ENCODE measurements at regions not wholly inside any gene's neighbourhood (a gene's known extent, or its start where the extent isn't known, plus 50 kb on each side); places are given as distances from the start of the nearest gene placed in this dataset.
"Not testable (repeated sequence)": the region's sequence is repeated elsewhere in the genome, so short reads cannot be mapped to it uniquely, and the experiment has no call there.

DNA sequence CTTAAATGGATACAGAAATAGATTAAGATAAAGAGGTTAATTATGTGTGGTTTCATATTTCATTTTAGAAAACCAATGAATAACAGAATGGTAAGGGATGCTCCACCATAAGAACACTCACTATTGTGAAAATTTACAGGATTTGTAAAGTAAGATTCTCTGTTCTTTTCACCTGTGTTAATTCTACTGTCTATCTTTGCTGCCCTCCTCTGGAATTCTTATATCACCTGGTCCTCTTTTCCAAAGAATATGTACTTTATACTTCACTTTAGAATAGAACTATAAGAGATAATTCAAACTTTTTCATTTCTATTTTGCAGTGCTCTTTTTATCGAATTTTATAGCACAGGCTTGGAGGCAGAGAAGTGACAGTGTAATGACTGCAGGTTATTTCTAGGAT is 213.4 kb downstream of the LURAP1L start:
- DNase-seq (ENCODE audit: low read depth in 2 of 3, low spot score in 2 of 3), result no peak

DNA sequence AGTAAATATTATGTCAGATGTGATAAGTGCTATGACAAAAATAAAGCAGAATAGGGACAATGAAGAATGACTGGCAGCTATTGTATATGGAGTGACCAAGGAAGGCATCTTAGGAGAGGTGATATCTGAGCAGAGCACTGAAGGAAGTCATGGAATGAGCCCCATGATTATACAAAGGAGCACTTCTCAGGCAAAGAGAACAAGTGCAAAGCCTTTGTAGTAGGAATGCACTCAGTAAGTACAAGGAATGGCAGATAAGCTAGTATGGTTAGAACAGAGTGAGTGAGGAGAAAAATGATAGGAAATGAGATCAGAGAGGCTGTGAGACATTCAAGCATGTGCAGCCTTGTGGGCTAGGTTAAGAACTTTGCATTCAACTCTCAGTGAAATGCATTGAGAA is 214.8 kb downstream of the LURAP1L start:
- no peak for DNase-seq (ENCODE audit: low read depth in 2 of 3, low spot score in 2 of 3)

DNA sequence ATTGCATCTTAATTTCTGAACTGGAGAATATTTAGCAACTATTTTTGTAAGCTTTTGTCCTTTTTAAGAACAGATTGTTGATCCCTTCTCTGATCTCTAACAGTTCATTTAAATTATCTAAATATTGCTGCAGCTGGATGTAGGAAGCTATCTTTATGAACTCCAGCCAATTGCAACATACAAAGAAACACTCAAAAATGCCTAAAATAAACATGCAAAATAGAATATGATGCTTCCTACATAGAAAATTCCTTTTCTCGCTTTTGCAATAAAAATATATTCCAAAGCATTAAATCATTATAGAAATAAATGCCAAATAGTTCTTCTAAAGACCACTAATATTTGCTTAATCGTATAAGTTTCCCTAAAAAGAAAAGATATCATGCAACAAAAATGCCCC is 218.6 kb downstream of the LURAP1L start:
- DNase-seq (ENCODE audit: low read depth in 2 of 3, low spot score in 2 of 3), result no peak

DNA sequence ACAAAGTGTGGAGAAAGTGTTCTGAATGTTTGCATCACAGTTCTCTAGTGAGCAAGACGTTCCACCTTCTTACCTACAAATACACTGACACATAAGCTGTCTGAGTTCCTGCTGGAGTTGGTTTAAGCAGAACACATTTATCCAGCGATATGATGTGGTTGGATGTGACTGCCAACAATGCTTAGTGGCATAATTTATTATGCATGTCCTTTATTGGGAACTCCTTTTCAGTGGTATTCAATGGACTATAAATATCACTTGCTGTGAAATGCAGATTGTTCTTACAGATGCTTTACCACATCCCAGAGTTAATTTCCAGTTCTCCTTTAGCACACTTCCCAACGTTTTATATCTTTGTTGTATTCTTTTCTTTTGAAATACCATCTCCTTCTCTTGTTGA is 222.2 kb downstream of the LURAP1L start:
- DNase-seq (ENCODE audit: low read depth in 2 of 3, low spot score in 2 of 3), result no peak

DNA sequence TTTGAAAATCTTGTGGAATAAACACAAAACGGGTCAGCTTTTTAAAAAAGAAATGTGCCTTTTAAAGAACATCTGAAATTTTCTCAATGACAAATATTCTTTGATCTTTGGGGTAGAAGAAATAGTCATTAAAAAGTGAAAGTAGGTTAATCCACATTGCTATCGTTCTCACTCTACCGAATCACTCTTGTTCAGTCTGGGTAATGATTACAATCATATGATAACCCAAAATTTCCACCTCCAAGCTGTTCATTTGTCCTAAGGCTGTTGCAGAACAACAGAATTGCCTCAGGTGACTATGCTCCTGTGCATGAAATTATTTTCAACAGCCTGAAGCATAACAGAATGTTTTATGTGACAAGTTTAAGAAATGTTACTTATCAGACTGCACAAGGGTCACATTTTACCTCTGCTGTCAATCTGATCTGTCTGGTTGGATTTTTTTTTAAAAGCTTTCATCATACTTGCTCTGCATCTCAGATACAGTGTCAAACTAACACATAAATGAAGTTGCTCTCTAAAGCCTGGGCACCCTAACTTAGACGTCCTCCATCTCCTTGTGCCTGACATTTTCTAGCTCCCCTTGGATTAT is 227.3 kb downstream of the LURAP1L start:
- DNase-seq (ENCODE audit: low read depth in 2 of 3, low spot score in 2 of 3), result no peak

DNA sequence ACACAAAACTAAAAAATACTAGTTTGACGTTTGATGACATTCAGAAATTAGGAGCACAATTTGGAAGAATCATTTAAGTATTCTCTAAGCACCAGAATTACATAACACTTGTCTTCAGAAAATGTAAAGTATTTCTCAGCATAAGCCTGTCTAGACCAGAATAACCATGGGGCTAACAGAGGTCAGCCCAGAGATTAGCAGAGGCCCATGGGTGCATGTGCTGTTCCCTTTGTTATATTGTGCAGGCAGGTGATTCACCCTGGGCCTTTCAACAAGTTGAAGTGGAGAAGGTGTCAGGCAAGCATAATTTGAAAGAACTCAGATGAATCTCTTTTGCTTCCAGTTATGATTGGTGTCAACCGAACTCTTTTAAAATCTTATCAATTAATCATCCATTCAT is 227.9 kb downstream of the LURAP1L start:
- DNase-seq (ENCODE audit: low read depth in 2 of 3, low spot score in 2 of 3), result no peak

DNA sequence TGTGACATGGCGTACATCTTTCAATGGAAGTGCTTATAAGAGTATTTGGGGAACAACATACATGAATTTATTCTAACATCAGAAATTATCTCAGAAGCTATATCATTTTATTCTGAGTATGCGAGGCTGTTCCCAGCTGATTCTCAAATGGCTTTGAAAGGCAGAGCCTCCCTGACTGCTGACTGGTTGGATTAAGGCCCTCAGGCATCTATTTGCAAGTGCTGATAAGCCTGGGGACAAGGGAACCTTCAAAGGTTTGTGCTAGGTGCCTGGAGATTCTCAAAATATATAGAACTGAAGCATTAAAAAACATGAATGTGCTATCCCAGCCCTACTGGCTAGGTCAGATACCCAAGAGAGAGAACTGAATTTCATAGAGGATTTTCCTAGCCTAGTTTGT is 235.1 kb downstream of the LURAP1L start:
- no peak for DNase-seq (ENCODE audit: low read depth in 2 of 3, low spot score in 2 of 3)

DNA sequence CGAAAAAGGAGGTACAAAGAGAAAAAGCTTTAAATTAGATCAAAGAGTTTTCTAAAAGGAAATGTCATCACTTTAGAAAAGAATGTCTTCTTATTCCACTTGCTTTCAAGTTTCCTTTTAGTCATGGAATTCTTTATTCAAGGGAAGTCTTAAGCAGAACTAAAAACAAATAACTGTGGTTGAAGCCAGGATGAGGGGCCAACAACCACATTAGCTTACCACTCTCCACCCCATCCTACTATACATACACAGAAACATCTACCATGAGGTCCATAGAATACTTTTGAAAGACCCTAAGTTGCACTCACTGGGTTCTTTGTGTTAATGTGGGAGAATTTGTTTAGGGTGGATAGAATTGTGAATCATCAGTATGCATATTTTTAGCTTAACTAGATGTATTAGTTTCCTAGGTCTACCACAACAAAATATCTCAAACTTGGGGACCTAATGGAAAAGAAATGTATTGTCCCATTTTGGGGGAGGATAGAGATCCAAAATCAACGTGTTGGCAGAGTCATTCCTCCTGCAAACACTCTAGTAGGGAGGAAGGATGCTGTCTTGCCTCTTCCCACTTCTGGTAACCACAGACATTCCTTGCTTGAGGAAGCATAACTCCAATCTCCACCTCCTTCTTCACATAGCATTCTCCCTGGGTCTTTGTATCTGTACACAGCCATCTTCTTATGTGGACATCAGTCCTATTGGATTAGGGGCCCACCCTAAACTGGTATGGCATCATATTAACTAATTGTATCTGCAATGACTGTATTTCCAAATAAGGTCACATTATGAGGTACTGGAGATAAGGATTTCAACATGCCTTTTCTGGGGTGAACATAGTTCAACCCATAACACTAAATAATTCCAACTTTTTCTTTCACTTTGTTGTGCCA is 239.4 kb downstream of the LURAP1L start:
- no peak for DNase-seq (ENCODE audit: low read depth in 2 of 3, low spot score in 2 of 3)

DNA sequence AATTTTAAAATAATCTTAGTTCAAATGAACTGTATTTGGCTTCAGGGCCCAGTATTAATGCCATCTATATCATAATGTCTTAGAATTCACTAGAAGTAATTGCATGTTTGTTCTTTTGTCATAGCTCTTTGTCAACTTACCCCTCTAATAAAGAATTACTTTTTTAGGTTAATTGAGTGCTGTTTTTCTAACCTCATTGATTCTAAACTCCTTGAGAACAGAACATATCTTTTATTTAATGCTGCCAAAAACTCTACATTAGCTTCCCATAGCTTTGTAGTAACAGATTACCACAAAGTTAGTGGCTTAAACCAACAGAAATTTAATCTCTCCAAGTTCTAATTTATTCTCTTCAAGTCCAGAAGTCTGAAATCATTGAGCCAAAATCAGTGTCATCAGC is 242.4 kb downstream of the LURAP1L start:
- no peak for DNase-seq (ENCODE audit: low read depth in 2 of 3, low spot score in 2 of 3)

DNA sequence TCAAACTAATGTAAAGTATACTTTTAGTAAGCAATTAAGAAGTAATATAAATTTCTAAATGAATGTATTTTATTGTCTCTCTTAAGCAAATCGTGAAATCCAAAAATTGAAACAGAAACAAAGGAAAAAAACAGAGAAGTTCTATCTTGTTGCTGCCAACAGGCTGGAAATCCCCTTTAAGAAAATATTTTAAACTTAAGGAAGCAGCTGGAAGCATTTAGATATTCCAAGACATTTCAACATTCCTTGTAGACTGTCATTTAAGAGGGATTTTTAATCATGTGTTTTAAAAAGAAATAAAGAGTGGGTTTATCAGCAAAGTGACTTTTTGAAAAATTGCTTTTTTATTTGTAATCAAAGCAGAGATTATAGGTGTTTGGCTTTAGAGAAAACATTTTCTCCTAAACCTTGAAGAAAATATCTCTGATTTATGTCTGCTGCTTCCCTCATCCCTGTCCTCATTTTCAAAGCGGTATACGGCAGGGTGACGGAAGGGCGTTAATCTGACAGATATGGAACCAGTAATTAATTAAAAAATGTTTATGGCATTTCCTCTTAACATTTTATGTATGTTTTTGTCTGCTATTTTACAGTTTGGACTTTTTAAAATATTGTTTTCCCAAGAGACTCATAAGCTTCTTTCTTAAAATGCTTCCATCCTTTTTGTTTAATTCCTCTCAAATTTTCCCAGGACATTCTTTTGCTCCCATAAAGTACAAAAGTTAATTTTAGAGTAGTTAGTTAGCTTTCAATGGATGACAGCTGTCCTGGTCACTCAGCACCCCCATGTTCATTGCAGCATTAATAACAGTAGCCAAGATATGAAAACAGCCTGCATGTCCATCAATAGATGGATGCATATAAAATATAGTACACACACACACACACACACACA is 245.6 kb downstream of the LURAP1L start:
- no peak for DNase-seq (ENCODE audit: low read depth in 2 of 3, low spot score in 2 of 3)

DNA sequence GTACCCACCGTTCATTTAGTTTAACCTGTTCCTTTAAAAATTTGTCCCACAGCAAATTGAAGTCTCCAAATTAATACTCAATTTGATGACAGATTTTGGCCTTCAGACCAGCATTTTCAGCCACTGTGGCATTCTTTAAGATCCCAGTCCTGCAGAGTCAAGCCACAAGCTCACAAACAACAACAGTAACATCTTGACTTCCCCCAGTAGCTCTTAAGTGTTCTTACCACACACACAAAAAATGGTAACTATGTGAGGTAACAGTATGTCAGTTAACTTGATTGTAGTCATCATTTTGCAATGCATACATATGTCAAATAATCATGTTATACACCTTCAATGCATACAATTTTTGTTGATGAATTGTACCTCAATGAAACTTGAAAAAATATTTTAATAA is 247.9 kb downstream of the LURAP1L start:
- no peak for DNase-seq (ENCODE audit: low read depth in 2 of 3, low spot score in 2 of 3)

DNA sequence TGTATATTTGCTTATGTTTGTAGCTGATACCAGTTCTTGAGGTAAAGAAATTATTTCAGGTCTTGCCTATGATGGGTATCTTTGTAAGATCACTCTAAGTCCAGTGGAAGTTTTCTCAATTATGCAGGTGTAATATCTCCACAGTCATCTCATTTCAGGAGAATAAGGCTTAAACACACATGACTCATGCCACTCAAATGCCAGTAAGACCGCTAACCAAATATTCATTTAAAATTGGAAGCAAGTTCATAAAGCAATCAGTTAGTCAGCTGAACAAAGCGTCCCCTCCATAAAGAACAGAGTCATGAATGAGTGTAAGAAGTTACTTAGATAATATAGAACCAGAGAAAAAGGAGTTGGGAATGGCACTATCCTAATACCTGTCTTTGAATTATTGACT is 248.7 kb downstream of the LURAP1L start:
- no peak for DNase-seq (ENCODE audit: low read depth in 2 of 3, low spot score in 2 of 3)

DNA sequence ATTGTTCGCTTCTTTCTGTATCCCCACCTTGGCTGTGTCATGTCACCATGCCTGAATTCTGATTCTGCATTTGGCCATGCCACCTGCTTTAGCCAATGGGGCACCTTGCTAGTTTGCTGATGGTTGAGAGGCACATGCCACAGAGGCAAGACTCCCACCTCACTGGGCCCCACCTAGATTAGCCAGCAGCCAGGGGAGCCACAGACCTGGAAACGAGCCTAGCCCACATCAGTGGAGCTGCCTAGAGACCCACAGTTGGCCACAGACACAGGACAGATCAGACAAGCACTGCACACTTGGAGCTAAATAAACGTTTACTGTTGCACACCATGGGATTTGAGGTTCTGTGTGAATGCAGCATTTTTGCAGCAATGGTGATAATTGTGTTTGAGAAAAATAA is 252.1 kb downstream of the LURAP1L start:
- no peak for DNase-seq (ENCODE audit: low read depth in 2 of 3, low spot score in 2 of 3)

DNA sequence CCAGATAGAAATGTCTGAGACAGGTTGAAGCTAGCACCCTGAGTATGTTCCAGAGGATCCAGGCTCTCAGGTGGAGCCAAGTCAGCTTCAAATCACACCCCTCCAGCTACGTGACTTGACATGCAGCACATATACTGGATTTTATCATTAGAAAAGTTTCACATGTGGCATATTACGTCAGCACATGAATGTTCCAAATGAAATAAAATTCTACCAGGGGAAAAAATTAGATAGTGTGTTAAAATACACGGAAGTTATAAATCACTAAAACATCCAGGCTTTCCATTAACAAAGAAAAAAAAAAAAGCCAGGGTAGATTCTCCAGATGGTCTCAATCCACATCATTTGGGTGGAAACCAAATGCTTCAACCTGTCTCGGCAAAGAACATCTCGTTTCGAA is 251.6 kb downstream of the MPDZ start:
- DNase-seq (ENCODE audit: low read depth in 2 of 3, low spot score in 2 of 3), result no peak

DNA sequence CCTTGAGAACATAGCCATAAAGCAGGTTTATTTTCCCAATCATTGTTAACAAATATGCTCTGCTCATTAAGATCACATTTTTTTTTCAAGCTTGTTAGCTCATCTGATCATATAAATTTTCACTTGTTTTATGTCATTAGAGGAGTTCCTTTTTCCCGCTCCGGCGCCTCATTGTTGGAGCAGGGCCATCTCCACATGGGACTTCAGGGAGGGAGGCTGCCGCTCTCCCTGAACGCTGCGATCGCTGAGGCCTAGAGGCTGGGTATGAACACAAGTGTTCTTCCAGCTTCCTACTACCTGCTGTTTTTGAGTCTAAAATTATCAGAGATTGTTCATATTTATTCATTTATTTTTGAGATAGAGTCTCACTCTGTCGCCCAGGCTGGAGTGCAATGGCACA is 246.9 kb downstream of the MPDZ start:
- no peak for DNase-seq (ENCODE audit: low read depth in 2 of 3, low spot score in 2 of 3)

DNA sequence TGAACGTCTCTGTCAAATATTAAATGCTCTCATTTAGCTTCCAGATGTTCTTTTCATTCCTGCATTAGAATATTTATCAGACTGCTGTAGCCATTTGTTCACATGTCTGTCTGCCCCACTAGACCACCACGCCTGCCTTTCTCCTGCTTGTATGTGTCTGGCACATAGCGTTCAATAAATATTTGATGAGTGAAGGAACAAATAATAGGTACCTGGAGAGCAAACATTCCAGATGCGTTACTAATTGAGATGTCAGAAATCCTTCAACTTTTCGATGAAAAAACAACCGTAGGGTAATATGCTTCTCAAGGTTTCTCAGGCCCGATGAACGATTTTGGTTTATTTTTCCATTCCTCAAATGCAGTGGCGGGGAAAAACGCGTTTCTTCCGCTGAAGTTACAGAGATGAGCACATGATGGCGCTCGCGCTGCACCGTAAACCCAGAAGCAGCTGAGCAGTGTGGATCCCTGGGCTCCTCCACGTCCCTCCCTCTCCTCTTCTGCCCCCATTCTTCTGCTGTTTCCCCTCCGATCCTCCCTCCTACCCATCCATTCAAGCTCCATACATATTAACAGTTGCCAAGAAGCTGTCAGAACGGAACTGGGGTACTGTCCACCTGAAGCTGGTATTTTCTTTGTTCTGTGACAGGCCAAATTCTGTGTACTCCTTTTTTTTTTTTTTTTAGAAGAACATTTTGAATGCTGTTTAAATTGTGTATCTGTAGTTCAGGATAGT is 245.4 kb downstream of the MPDZ start:
- DNase-seq (ENCODE audit: low read depth in 2 of 3, low spot score in 2 of 3), result peak in 2 of 3 donors; percentile 43 to 57

DNA sequence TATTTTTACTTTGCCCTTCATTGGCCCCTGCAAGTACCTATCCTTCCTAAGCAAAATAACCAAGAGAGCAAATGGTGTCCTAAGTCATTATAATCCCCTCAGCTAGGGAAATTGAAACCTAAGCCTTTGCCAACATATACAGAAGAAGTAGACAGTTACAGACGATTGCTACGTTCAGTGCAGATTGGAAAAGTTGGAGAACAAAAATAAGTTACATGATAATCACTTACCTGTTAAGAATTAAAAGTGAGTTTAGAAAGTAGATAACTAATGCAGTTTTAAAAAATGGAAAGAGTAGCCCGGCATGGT is 244.8 kb downstream of the MPDZ start:
- no peak for DNase-seq (ENCODE audit: low read depth in 2 of 3, low spot score in 2 of 3)

DNA sequence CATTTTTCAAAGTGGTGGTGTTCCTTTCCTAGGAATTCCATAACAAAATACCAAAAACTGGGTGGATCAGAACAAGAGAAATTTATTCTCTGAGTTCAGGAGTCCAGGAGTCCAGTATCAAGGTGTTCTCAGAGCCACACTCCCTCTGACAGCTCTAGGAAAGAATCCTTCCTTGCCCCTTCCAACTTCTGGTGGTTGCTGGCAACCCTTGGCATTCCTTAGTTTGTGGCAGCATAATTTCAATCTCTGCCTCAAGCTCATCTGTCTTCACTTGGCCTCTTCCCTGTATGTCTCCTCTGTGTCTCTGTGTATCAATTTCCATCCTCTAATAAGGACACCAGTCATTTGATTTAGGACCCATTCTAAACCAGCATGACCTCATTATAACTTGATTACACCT is 243.7 kb downstream of the MPDZ start:
- no peak for DNase-seq (ENCODE audit: low read depth in 2 of 3, low spot score in 2 of 3)

DNA sequence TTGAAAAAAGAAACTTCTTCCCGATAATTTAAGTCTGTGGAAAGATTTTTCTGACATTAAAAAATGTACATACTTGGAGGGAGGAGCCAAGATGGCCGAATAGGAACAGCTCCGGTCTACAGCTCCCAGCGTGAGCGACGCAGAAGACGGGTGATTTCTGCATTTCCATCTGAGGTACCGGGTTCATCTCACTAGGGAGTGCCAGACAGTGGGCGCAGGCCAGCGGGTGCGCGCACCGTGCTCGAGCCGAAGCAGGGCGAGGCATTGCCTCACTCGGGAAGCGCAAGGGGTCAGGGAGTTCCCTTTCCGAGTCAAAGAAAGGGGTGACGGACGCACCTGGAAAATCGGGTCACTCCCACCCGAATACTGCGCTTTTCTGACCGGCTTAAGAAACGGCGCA is 241.7 kb downstream of the MPDZ start:
- not testable (repeated sequence) for DNase-seq (ENCODE audit: low read depth in 2 of 3, low spot score in 2 of 3)

DNA sequence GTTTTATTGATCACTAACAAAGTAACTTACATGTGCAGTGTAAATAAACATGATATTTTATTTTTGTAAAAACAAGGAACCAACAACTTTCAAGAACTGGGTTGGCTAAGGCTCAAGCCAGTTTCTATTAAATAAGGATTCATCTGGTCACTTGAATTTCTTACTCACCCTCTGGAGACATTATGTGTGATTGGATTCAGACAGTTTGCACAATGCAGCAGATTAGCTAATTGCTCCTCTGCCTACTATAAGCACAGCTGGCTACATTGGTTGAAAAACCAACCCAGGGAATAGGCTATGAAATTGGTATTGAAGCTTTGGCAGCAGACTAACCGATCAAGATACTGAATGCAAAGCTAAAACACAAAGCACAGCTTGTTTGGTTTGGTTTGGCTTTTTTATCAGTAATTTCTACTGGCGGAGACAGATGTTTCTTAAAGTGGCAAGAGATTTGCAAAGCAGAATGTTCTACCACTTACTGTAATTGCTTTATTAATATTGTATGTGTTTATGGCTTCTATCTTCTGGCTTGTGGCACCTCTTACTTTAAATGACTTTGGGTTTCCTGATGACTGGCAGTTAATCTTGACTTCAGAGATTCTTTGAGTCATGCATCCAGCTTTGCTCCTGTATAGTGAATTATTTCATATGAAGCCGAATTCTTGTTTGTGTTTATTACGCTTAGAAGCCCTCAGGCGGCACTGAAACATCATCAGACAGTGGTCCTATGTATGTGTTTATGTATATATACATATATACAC is 231.5 kb downstream of the MPDZ start:
- DNase-seq (ENCODE audit: low read depth in 2 of 3, low spot score in 2 of 3), result no peak
